Activated CD8-positive, alpha-beta memory T cell treated with anti-CD3 and anti-CD28 coated beads, Interleukin-2, amount 10 ng/mL, durations not matched to agents 7 days and 5 days (primary cell): ENCODE measurements at regions not wholly inside any gene's neighbourhood (a gene's known extent, or its start where the extent isn't known, plus 50 kb on each side); places are given as distances from the start of the nearest gene placed in this dataset.
"Not testable (repeated sequence)": the region's sequence is repeated elsewhere in the genome, so short reads cannot be mapped to it uniquely, and the experiment has no call there.

Experiments used
- ATAC-seq: fragments of 150-1000 bp; cut with Tn5 transposase; one replicate; pipeline ENCODE4 v1.10.0; 2021; ENCODE audit warnings: moderate library complexity
- CTCF ChIA-PET: fragments of 350-600 bp; sonication (Branson Sonifier 250); formaldehyde crosslinking; loops from one replicate; lab custom pipeline; 2021; ENCODE audit warnings: antibody characterized with exemption; lab: Charles Lee
- DNase-seq: peaks from one replicate; pipeline ENCODE4 v3.0.0-alpha.2; 2020
- H3K27ac Mint-ChIP-seq: one replicate; pipeline ENCODE4 v1.8.0; 2021; ENCODE audit warnings: mild to moderate bottlenecking, mixed read lengths
- H3K27me3 Mint-ChIP-seq: one replicate; pipeline ENCODE4 v1.8.0; 2021; ENCODE audit warnings: mixed read lengths
- H3K36me3 Mint-ChIP-seq: one replicate; pipeline ENCODE4 v1.8.0; 2021; ENCODE audit warnings: mild to moderate bottlenecking, mixed read lengths
- H3K4me1 Mint-ChIP-seq: one replicate; pipeline ENCODE4 v1.8.0; 2021; ENCODE audit warnings: mixed read lengths
- H3K4me3 Mint-ChIP-seq: one replicate; pipeline ENCODE4 v1.8.0; 2021; ENCODE audit warnings: mild to moderate bottlenecking, moderate library complexity, mixed read lengths
- H3K9me3 Mint-ChIP-seq: one replicate; pipeline ENCODE4 v1.8.0; 2022; ENCODE audit warnings: low read depth, mixed read lengths

DNA sequence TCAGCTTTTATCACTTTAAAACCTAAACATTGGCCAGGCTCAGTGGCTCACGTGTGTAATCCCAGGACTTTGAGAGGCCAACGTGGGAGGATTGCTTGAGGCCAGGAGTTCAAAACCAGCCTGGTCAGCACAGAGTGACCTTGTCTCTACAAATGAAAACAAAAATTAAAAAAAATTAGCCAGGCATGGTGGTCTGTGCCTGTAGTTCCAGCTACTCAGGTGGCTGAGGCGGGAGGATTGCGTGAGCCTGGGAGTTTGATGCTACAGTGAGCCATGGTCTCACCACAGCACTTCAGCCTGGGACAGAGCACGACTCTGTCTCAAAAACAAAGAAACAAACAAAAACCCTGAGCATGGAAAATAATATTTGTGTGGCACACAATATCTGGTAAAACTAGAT, 143.5 kb upstream of the HNRNPU start:
- ATAC-seq (no peak), DNase-seq (no peak)
- H3K27ac Mint-ChIP-seq, result no peak overlapping the region
- no peaks in the 10 kb centered on the region for H3K27me3 Mint-ChIP-seq
- H3K4me1 Mint-ChIP-seq, result no peaks in the 10 kb centered on the region
- CTCF ChIA-PET, result interaction anchor here (1.2 kb wide), 1 partner anchor 35 kb away, joined by 4 read pairs; no protein-coding TSS in a partner anchor
- no peaks in the 10 kb centered on the region for H3K36me3 Mint-ChIP-seq
- H3K9me3 Mint-ChIP-seq, result no peaks in the 10 kb centered on the region
- H3K4me3 Mint-ChIP-seq, result no peak overlapping the region

- Mint-ChIP-seq H3K4me1 (no peaks in the 10 kb centered on the region), H3K36me3 (no peaks in the 10 kb centered on the region), H3K9me3 (no peaks in the 10 kb centered on the region), H3K4me3 (no peak overlapping the region), H3K27me3 (no peaks in the 10 kb centered on the region), H3K27ac (no peak overlapping the region)
- no peak for DNase-seq
- CTCF ChIA-PET, result interaction anchor here (1.0 kb wide), 1 partner anchor 39 kb away, joined by 3 read pairs; no protein-coding TSS in a partner anchor
- no peak for ATAC-seq
Observed at GRCh38 chr1:245003246-245003645, 138.9 kb upstream of the HNRNPU start.

GRCh38 chr1:245001252-245001651, 136.9 kb upstream of the HNRNPU start:
- no peak for DNase-seq
- Mint-ChIP-seq H3K4me1 (no peaks in the 10 kb centered on the region), H3K36me3 (no peaks in the 10 kb centered on the region), H3K4me3 (no peak overlapping the region), H3K9me3 (no peaks in the 10 kb centered on the region), H3K27me3 (no peaks in the 10 kb centered on the region), H3K27ac (no peak overlapping the region)
- no peak for ATAC-seq
- CTCF ChIA-PET, result interaction anchor here (1.1 kb wide), 1 partner anchor 41 kb away, joined by 4 read pairs; no protein-coding TSS in a partner anchor

GRCh38 chr1:245000872-245001188, 136.5 kb upstream of the HNRNPU start:
- Mint-ChIP-seq H3K36me3 (no peaks in the 10 kb centered on the region), H3K4me3 (no peak overlapping the region), H3K9me3 (no peaks in the 10 kb centered on the region), H3K4me1 (no peaks in the 10 kb centered on the region), H3K27me3 (no peaks in the 10 kb centered on the region), H3K27ac (no peak overlapping the region)
- CTCF ChIA-PET, result no interaction called here
- no peak for DNase-seq
- no peak for ATAC-seq

DNA sequence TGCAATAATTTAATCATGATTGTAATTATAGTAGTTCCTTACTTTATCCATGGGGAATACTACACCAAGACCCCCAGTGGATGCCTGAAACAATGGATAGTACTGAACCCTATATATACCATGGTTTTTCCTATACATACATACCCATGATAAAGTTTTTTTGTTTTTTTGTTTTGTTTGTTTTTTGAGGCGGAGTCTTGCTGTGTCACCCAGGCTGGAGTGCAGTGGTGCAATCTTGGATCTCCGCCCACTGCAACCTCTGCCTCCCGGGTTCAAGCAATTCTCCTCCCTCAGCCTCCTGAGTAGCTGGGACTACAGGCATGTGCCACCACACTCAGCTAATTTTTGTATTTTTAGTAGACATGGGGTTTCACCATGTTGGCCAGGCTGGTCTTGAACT, 135.3 kb upstream of the HNRNPU start:
- H3K9me3 Mint-ChIP-seq, H3K27ac Mint-ChIP-seq, H3K4me3 Mint-ChIP-seq, DNase-seq, H3K4me1 Mint-ChIP-seq, H3K36me3 Mint-ChIP-seq, CTCF ChIA-PET, ATAC-seq, H3K27me3 Mint-ChIP-seq: not testable (repeated sequence)

GRCh38 chr1:244998717-244999346, 134.5 kb upstream of the HNRNPU start:
- Mint-ChIP-seq H3K27me3 (no peaks in the 10 kb centered on the region), H3K9me3 (no peaks in the 10 kb centered on the region), H3K4me3 (no peak overlapping the region), H3K27ac (no peak overlapping the region), H3K4me1 (no peaks in the 10 kb centered on the region), H3K36me3 (no peaks in the 10 kb centered on the region)
- CTCF ChIA-PET, result interaction anchor here (0.7 kb wide), 1 partner anchor 67 kb away, joined by 3 read pairs; no protein-coding TSS in a partner anchor
- no peak for DNase-seq
- ATAC-seq, result no peak

DNA sequence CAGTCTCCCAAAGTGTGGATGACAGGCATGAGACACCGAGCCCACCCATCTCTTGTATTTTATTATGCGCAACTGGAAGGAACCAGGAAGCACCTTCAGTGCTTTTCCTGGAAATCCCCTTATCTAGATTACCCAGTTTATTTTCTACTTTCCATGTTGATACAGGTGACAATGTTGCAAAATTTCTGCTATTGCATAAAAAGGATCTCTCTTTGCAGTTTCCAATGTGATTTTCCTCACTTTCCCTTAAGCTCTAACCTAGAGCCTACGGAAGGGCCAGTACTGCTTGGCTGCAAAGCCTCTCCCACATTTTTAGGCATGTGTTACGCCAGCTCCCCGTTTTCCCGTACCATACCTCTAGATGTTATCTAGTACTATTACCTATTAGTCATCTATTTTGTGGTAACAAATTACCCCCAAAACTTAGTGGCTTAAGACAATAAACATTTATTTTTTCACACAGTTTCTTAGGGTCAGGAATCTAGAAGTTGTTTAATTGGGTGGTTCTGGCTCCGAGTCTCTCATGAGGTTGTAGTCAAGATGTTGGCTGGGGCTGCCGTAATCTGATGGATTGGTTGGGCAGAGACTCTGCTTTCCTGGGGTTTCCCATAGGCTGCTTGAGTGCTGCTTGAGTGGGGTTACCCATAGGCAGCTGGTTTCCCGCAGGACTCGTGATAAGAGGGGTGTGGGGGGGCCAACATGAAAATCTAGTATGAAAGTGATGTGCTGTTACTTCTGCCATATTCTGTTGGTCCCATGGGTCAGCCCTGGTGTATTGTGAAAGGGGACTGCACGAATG, 131.5 kb upstream of the HNRNPU start:
- Mint-ChIP-seq H3K4me1 (no peaks in the 10 kb centered on the region), H3K36me3 (no peaks in the 10 kb centered on the region)

DNA sequence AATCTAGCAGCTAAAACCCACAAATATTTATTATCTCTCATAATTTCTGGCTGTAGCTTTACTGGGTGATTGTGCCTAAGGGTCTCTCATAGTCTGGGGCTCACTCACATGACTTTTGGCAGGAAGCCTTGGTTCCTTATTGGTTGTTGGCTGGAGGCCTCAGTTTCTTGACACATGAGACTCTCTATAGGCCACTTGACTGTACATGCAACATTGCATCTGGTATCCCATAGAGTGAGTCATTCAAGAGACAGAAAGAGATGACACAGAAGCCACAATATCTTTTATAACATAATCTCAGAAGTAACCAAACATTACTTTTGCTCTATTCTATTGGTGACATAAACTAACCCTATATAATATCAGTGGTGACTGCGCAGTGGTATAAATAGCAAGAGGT, 128.5 kb upstream of the HNRNPU start:
- H3K27me3 Mint-ChIP-seq, result no peaks in the 10 kb centered on the region
- ATAC-seq (no peak), DNase-seq (no peak)
- no peak overlapping the region for H3K4me3 Mint-ChIP-seq
- CTCF ChIA-PET, result no interaction called here
- no peaks in the 10 kb centered on the region for H3K9me3 Mint-ChIP-seq
- no peak overlapping the region for H3K27ac Mint-ChIP-seq
- no peaks in the 10 kb centered on the region for H3K4me1 Mint-ChIP-seq
- no peaks in the 10 kb centered on the region for H3K36me3 Mint-ChIP-seq

More for the DNA sequence above, 131.5 kb upstream of the HNRNPU start:
- CTCF ChIA-PET, result no interaction called here
- Mint-ChIP-seq H3K27ac (no peak overlapping the region), H3K4me3 (no peak overlapping the region), H3K9me3 (no peaks in the 10 kb centered on the region), H3K27me3 (no peaks in the 10 kb centered on the region)
- DNase-seq (no peak), ATAC-seq (no peak)

DNA sequence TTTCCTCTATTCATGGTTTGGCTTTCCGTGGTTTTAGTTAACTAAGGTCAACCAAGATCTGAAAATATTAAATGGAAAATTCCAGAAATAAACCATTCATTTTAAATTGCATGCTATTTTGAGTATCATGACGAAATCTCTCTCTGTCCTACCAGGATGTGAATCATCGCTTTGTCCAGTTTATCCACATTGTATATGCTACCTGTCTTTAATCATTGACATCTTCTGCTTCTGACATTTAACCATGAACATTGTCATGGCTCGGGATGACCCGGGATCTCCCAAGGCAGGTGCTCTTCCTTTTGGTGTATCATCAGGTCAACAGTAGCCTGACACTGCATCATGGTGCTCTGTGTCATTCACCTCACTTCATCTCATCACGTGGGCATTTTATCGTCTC, 125.5 kb upstream of the HNRNPU start:
- no peaks in the 10 kb centered on the region for H3K36me3 Mint-ChIP-seq
- ATAC-seq, result no peak
- no peak for DNase-seq
- H3K9me3 Mint-ChIP-seq, result no peaks in the 10 kb centered on the region
- CTCF ChIA-PET, result no interaction called here
- no peaks in the 10 kb centered on the region for H3K4me1 Mint-ChIP-seq
- no peak overlapping the region for H3K4me3 Mint-ChIP-seq
- H3K27me3 Mint-ChIP-seq, result no peaks in the 10 kb centered on the region
- no peak overlapping the region for H3K27ac Mint-ChIP-seq

DNA sequence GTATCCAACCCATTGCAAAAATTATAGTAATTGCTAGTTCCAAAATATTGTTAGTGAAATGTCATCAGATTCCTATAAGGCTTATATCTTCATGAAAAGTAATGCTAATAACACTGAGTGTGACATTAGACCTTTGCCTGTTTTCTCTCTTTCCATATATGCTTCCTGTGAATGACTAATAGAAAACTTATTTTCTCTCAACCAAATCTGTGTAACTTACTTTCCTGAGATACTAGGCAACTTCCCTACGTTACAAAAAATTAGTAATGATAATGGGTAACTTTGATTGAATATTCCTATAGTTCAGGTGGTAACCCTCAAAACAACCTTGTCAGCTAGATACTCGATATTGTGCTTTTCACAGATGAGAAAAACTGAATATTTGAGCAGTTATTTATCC, 124.2 kb upstream of the HNRNPU start:
- no peak overlapping the region for H3K4me3 Mint-ChIP-seq
- CTCF ChIA-PET, result interaction anchor here (1.5 kb wide), 1 partner anchor 54 kb away, joined by 3 read pairs; no protein-coding TSS in a partner anchor
- H3K36me3 Mint-ChIP-seq, result no peaks in the 10 kb centered on the region
- no peak for ATAC-seq
- H3K9me3 Mint-ChIP-seq, result no peaks in the 10 kb centered on the region
- no peaks in the 10 kb centered on the region for H3K4me1 Mint-ChIP-seq
- no peak overlapping the region for H3K27ac Mint-ChIP-seq
- DNase-seq, result no peak
- no peaks in the 10 kb centered on the region for H3K27me3 Mint-ChIP-seq

- Mint-ChIP-seq H3K27ac (no peak overlapping the region), H3K27me3 (no peaks in the 10 kb centered on the region), H3K9me3 (no peaks in the 10 kb centered on the region), H3K36me3 (no peaks in the 10 kb centered on the region), H3K4me3 (no peak overlapping the region), H3K4me1 (no peaks in the 10 kb centered on the region)
- no peak for ATAC-seq
- CTCF ChIA-PET, result no interaction called here
- no peak for DNase-seq
Observed at GRCh38 chr1:244980605-244981004, 116.3 kb upstream of the HNRNPU start.

DNA sequence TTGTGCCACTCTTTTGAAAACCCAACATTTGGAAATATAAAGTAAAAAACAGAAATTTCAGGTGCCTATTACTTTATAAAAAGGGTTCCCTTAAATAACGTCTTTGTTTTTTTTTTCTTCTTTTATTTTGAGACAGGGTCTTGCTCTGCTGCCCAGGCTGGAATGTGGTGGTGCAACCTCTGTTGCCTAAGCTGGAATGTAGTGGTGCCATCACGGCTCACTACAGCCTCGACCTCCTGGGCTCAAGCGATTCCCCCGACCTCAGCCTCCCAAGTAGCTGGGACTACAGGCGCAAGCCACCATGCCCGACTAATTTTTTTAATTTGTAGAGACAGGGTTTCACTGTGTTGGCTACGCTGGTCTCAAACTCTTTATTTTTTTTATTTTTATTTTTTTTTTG, 110.2 kb upstream of the HNRNPU start:
- peaks cover 1% of the 10 kb centered on the region for H3K36me3 Mint-ChIP-seq
- H3K4me1 Mint-ChIP-seq, result peaks cover 9% of the 10 kb centered on the region
- no peaks in the 10 kb centered on the region for H3K9me3 Mint-ChIP-seq
- CTCF ChIA-PET, result interaction anchor here (0.9 to 1.3 kb wide), 3 partner anchors 68 to 322 kb away, joined by 3 read pairs; partner anchors contain the start of gene DESI2
- no peak overlapping the region for H3K27ac Mint-ChIP-seq
- no peak overlapping the region for H3K4me3 Mint-ChIP-seq
- no peak for DNase-seq
- no peak for ATAC-seq
- no peaks in the 10 kb centered on the region for H3K27me3 Mint-ChIP-seq

- peaks cover 1% of the 10 kb centered on the region for H3K36me3 Mint-ChIP-seq
- no peak overlapping the region for H3K27ac Mint-ChIP-seq
- peaks cover 13% of the 10 kb centered on the region for H3K4me1 Mint-ChIP-seq
- H3K4me3 Mint-ChIP-seq, result no peak overlapping the region
- DNase-seq (no peak), ATAC-seq (no peak)
- H3K27me3 Mint-ChIP-seq, result no peaks in the 10 kb centered on the region
- H3K9me3 Mint-ChIP-seq, result no peaks in the 10 kb centered on the region
- CTCF ChIA-PET, result interaction anchor here (0.9 to 1.3 kb wide), 3 partner anchors 68 to 321 kb away, joined by 3 read pairs; partner anchors contain the start of gene DESI2
Observed at GRCh38 chr1:244974106-244974505, 109.8 kb upstream of the HNRNPU start.
